ENCODE measurements at regions not wholly inside any gene's neighbourhood (a gene's known extent, or its start where the extent isn't known, plus 50 kb on each side); places are given as distances from the start of the nearest gene placed in this dataset.

GRCh38 chr2:120870467-120870788 lies 134.8 kb downstream of the GLI2 start:
- 92 to 96% (median 96%) methylated on average over 9 of the region's 9 CpGs for WGBS, 3 donors
- no peak overlapping the region for H3K27ac ChIP-seq (ENCODE audit: low read depth, low read length)

DNA sequence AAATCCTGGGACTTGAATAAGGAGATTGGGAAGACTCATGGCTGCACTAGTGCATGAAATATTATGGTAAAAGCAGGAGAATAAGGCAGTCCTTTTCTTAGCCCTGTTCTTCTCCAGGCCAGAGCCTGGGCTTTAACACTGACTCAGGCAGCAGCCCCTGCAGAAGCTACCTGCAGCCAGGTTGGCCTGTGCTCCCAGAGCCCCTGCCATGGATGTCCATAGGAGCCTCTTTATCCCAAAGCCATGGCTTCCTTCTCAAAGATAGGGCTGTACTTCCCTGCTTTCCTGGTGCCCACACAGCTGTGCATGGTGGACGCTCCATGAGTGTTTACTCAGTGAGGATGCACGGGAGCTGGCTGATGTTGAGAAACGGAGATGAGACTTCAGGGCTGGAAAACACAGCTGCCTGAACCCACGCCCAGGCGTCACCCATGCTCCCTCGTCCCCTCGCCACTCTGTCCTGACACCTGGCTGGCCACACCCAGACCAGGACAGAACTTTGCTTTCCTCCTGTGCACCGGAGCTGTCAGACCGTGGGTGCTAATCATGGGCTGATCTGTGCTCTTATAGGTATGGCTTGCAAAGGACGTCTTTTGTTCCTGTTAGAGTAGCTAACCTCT lies 135.5 kb downstream of the GLI2 start:
- WGBS, 3 donors, result 83 to 91% (median 89%) methylated on average over 10 of the region's 10 CpGs
- no peak overlapping the region for H3K27ac ChIP-seq (ENCODE audit: low read depth, low read length)

DNA sequence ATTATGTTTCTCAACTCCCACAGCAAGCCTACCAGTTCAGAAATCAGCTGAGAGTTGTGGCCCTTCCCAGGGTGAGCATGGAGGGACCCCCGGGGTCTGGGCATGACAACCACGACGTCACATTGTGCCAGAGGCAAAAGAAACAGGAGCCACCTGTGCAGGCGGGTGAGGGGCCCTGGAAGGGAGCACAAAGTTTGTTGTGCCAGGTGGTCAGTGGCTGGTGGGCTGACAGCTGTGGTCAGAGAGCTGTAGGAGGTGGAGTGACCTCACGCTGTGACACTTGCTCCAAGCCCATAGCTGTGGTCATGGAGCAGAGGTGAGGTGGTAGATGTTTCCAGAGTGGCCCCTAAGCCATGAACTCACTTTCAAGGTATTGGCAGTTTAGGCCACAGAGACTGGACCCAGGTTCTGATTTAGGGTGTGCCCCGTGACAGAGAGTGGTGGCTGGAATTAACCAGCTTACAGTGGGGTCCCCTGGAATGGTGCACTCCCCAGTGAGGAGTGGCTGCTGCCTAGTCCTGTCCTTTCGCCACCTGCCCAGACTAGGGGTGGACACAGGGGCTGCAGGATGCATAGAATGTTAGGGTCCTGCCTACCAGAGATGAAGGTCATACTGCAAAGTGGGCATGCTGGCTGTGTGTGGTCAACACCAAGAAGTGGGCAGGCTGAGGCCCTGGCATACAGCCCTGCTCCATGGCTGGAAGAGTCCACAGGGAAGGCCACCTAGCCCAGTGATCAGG lies 136.4 kb downstream of the GLI2 start:
- no peak overlapping the region for H3K27ac ChIP-seq (ENCODE audit: low read depth, low read length)
- 84 to 94% (median 89%) methylated on average over 7 of the region's 7 CpGs for WGBS, 3 donors

DNA sequence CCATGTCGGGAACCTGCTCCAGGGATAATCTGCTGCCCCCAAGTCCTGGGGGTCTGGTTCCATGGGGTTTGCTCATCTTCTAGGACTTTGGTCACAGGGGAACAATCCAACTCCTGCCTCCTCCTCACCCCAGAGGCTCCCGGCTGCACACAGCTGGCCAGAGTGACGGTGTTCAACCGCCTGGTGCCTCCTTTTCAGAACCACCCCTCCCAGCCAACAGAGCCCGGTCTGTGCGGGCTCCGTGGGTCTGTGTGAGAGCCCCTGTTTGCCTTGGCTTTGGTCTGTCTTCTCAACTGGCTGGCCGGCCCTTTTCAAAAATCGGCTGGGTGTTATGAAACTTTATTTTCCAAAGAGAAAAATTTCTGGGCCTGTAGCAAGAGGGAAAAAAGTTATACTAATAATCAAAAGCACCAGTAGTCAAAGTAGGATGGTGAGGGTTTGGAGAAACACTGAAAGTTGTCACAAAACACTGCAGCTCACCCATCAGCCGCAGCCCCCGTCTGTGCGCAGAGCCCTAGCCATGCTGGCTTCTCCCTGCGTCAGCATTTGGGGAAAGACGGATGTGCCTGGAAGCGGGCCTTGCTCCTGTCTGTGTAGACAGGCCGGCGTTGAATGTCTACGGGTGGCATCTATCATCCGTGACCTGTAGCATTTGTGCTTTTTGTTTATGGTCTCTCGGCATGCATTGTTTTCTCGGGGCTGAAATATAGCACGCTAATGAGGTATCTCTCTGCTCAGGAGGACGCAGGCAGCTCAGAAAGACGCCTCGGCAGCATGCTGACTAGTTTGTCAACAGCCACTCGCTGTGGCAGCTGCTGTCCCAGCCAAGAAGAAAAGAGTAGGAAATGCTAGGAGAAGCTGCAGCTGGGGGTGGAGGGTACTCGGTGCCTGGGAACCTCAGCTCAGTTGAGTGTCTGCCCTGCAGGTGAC lies 138.6 kb downstream of the GLI2 start:
- no peak overlapping the region for H3K27ac ChIP-seq (ENCODE audit: low read depth, low read length)
- 80 to 82% (median 80%) methylated on average over 27 of the region's 27 CpGs for WGBS, 3 donors

- no peak overlapping the region for H3K27ac ChIP-seq (ENCODE audit: low read depth, low read length)
- 76 to 85% (median 80%) methylated on average over 5 of the region's 5 CpGs for WGBS, 3 donors
These were observed 139.2 kb downstream of the GLI2 start for GRCh38 chr2:120874888-120875275.

DNA sequence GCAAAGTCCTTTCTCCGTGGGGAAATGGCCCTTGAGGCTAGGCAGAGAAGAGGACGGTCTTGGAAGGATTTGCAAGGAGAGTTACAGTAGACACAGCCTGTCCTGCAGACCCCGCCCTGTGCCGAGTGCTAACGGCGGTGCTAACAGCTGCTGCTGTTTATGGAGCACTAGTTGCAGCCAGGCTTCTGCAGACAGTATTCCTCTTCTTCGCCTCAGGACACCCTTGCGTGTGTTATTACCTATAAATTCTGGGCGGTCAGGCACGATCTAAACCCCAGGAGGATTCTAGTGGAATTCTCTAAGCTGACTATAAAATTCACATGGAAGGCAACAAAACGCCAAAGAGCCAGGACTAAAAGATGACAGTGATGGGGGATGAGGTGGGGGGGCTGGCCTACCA lies 139.8 kb downstream of the GLI2 start:
- 67 to 79% (median 78%) methylated on average over 11 of the region's 11 CpGs for WGBS, 3 donors
- no peak overlapping the region for H3K27ac ChIP-seq (ENCODE audit: low read depth, low read length)

- 85 to 89% (median 88%) methylated on average over 11 of the region's 11 CpGs for WGBS, 3 donors
- H3K27ac ChIP-seq (ENCODE audit: low read depth, low read length), result no peak overlapping the region
These were observed 141.0 kb downstream of the GLI2 start for GRCh38 chr2:120876526-120877280.

DNA sequence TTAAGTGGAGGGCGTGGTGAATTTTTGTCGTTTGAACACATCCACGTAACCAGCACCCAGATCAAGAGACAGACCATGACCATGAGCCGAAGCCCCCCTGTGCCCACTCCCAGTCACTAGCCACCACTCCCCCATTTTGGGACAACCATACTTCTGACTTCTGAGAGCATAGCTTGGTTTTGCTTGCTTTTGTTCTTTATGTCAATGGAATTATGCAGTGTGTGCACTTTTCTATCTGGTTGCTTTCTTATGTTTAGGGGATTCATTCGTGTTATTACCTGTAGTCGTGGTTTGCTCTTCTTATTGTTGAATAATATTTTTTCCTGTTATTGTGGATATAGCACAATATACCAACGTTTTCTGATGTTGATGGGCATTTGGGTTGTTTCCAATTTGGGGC lies 141.7 kb downstream of the GLI2 start:
- no peak overlapping the region for H3K27ac ChIP-seq (ENCODE audit: low read depth, low read length)
- 88 to 92% (median 90%) methylated on average over 7 of the region's 7 CpGs for WGBS, 3 donors

DNA sequence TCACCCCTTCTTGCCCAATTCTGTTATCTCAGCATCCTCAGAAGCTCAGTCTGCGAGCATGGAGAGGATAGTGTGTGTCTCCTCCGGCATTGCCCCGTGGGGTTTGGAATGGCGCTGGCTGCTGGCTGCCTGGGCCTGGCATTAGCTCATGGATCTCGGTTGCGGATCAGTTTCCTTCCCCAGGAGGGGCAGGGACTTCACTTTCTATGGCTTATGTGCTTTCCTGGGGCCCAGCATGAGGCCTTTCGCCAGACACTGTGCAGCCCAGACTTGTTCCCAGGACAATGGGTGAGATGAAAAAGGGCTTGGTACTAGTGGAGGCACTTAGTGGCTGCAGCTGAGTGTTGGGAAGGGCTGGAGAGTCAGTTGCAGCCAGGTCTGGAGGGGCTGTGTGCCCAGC lies 143.3 kb downstream of the GLI2 start:
- 75 to 83% (median 76%) methylated on average over 7 of the region's 7 CpGs for WGBS, 3 donors
- no peak overlapping the region for H3K27ac ChIP-seq (ENCODE audit: low read depth, low read length)

GRCh38 chr2:120879431-120880295 lies 144.0 kb downstream of the GLI2 start:
- H3K27ac ChIP-seq (ENCODE audit: low read depth, low read length), result no peak overlapping the region
- WGBS, 3 donors, result 73 to 80% (median 79%) methylated on average over 24 of the region's 24 CpGs

DNA sequence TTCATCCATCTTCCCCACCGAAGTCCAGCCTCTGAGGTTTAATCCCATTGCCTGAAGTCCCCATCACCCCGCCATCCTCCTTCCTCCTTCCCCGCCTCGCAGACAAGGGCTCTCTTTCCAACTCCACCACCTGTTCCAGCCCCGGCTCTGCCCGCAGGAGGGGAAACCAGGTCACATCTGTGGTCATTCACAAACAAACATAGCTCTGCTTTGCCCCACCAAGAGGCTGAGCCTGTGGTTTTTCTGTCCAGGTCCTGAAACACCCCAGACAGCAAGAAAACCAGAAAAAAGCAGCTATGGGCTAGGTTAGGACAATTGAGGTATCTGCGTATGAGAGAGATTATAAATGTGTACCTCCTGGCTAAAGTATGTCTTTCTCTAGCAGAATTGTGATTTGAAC lies 144.7 kb downstream of the GLI2 start:
- H3K27ac ChIP-seq (ENCODE audit: low read depth, low read length), result no peak overlapping the region
- 59 to 72% (median 70%) methylated on average over 7 of the region's 7 CpGs for WGBS, 3 donors

- WGBS, 3 donors, result 33 to 74% (median 70%) methylated on average over 21 of the region's 21 CpGs
- H3K27ac ChIP-seq (ENCODE audit: low read depth, low read length), result no peak overlapping the region
These were observed 146.5 kb downstream of the GLI2 start for GRCh38 chr2:120881981-120882788.

DNA sequence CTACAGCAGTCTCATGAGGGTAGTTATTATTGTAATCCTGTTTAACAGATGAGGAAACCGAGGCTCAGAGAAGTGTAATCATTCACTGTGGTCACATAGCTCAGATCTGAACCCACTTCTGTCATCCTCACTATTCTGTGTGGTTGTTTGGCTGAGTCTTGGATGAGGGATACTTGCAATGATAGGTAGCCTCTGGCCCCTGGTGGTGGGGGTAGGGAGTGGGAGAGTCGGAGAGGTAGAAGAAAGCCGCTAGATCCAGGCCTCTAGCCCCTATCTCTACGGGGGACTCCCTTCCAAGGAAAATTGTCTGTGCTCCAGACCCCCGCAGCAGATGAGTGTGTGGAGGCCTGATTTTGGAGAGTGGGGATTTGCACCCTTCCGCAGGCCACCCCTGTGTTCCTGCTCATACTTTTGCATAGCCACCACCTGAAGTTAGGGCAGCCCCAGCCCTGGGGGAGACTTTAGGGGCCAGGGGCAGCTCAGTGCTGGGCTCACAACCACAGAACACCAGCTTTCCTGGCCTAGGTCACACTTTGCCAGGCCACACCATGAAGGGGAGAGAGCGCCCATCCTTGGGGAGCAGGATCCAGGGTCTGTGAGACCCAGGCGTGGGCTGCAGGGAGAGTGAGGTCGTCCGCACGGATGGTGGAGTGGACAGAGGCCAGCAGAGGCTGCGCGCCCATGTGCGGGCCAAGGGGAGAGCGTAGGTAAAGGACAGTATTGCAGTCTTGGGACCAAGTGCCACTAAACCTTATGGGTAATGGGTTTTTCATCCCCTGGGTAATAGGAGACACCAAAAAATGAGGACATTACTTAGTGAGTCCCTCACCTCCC lies 148.2 kb downstream of the GLI2 start:
- 92 to 93% (median 92%) methylated on average over 15 of the region's 15 CpGs for WGBS, 3 donors
- no peak overlapping the region for H3K27ac ChIP-seq (ENCODE audit: low read depth, low read length)

DNA sequence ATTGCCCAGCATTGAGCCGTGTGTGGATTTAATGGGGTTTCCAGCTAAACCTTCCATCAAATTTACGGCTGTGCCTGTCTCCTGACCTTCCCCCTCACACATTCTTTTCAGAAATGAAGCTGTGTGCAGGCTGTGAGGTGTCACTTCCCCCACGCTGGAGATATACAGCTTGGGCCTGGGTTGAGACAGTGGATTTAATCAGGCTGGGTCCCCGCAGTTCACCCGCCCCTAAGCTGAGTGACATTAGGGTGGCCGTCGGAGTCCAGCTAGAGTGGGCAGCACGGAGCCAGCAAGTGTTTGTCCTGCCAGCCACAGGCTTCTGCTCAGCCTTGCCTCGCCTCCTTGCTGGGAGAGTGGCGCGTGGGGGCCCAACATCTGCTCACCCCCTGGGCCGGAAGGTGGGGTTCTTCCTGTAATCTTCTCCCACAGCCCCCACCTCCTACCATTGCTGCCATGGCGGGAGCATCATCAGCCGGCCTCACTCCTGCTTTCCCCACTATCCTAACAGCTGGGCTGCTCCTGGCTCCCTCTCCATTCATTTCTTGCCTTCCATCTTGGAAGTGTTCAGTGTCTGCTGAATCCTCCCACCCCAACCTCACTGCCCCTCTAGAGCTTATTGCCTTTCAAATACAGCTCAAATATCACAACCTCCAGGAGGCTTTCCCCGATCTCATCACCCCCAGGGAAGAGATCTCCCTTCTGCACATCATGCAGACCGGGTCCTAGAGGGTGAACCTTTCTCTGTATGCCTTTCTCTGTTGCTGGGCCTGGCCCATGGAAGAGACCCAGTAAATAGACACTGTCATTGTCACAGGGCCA lies 149.0 kb downstream of the GLI2 start:
- no peak overlapping the region for H3K27ac ChIP-seq (ENCODE audit: low read depth, low read length)
- WGBS, 3 donors, result 90 to 92% (median 92%) methylated on average over 16 of the region's 16 CpGs

GRCh38 chr2:120885321-120885720 lies 149.7 kb downstream of the GLI2 start:
- H3K27ac ChIP-seq (ENCODE audit: low read depth, low read length), result no peak overlapping the region
- 79 to 89% (median 83%) methylated on average over 11 of the region's 11 CpGs for WGBS, 3 donors

All from adipose tissue (tissue), 3 donors.